Sigmoid colon (tissue), 4 donors: ENCODE measurements at regions not wholly inside any gene's neighbourhood (a gene's known extent, or its start where the extent isn't known, plus 50 kb on each side); places are given as distances from the start of the nearest gene placed in this dataset.

Experiments
- CTCF ChIP-seq, 4 experiments: fragments of 450-650 bp in 3 of 4; fragments of 200-600 bp in 1 of 4; IDR thresholded peaks; one replicate each; pipeline ENCODE4 v1.5.1; 2016 to 2019; ENCODE audit warnings: antibody characterized with exemption in 4 of 4, mild to moderate bottlenecking in 3 of 4, moderate library complexity in 2 of 4
- EP300 ChIP-seq, 4 donors: sonication (generic); formaldehyde crosslinking; IDR thresholded peaks; one replicate each; pipeline ENCODE4 v1.6.1; 2017; ENCODE audit warnings: antibody characterized with exemption in 4 of 4
- POLR2A ChIP-seq, 2 donors: fragments of 450-650 bp; IDR thresholded peaks; one replicate each; pipeline ENCODE4 v1.6.1; 2016; ENCODE audit warnings: antibody characterized with exemption in 2 of 2, mild to moderate bottlenecking in 2 of 2, moderate library complexity in 2 of 2
- POLR2AphosphoS5 ChIP-seq, 4 donors: sonication (generic); formaldehyde crosslinking; IDR thresholded peaks; one replicate each; pipeline ENCODE4 v1.6.1; 2017; ENCODE audit warnings: antibody characterized with exemption in 4 of 4

DNA sequence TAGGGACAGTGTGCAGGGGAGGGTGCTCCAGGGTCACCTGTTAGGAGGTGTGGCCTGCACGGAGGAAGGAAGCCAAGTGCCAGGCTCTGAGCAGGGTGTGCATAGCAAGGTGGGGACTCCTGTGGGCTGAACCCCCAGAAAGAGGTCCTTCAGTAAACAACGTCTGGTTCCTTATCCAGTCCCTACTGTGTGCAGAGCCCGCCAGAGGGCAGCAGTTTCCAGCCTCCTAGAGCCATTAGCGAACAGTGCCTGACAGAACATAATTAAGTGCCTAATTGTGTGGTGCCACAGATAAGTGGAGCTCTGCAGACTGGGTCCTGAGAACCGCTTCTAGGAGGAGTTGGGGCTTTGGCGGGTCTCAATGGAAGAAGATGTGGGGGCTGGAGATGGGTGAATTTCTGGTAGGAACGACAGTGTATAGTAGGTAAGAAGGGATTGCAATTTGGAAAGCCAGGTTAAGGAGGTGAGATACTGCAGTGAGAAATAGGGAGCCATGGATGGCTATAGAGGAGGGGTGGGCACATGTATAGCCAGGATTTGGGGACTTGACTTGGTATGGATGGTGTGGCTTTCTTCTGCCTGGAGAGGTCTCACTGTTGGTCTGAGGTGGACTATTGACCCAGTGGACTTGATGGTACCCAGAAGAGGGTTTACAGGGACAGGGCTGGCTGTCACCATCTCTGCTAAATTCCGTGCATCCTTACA, 323.1 kb downstream of the ZNF536 start:
- TF ChIP-seq POLR2AphosphoS5 (IDR thresholded peaks at IDR 0.05) (no peak), CTCF (IDR thresholded peaks at IDR 0.05) (no peak), POLR2A (IDR thresholded peaks at IDR 0.05) (no peak), EP300 (IDR thresholded peaks at IDR 0.05) (no peak)
